ENCODE measurements at regions not wholly inside any gene's neighbourhood (a gene's known extent, or its start where the extent isn't known, plus 50 kb on each side); places are given as distances from the start of the nearest gene placed in this dataset.

DNA sequence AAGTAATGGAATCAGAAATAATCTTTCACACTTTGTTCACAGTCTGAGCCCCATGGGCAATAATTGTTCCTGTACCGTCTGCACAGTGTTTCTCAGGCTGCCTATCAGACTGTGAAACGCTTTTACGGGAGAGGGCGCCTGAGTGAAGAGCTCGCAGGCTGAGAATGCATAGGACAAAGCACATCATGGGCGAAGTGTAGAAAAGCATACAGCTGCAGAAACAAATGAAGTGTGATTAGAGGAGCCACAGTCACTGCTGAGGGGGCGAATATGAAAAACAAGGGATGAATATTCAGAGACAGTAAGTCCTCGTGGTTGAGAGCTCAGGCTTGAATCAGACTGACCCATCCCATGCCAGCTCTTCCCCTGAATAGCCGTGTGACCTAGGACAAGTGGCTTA is 438.4 kb upstream of the DCN start:
- TF ChIP-seq, protein P1, sequence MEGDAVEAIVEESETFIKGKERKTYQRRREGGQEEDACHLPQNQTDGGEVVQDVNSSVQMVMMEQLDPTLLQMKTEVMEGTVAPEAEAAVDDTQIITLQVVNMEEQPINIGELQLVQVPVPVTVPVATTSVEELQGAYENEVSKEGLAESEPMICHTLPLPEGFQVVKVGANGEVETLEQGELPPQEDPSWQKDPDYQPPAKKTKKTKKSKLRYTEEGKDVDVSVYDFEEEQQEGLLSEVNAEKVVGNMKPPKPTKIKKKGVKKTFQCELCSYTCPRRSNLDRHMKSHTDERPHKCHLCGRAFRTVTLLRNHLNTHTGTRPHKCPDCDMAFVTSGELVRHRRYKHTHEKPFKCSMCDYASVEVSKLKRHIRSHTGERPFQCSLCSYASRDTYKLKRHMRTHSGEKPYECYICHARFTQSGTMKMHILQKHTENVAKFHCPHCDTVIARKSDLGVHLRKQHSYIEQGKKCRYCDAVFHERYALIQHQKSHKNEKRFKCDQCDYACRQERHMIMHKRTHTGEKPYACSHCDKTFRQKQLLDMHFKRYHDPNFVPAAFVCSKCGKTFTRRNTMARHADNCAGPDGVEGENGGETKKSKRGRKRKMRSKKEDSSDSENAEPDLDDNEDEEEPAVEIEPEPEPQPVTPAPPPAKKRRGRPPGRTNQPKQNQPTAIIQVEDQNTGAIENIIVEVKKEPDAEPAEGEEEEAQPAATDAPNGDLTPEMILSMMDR (IDR thresholded peaks at IDR 0.05): no peak
- TF ChIP-seq EZH2 (IDR thresholded peaks at IDR 0.05; ENCODE audit: borderline replicate concordance, insufficient read depth, low read depth, low read length, poor library complexity, severe bottlenecking): no peak
